HTR-8/SVneo (cell line): ENCODE measurements at regions not wholly inside any gene's neighbourhood (a gene's known extent, or its start where the extent isn't known, plus 50 kb on each side); places are given as distances from the start of the nearest gene placed in this dataset.
A peak's percentile ranks its signal among the peaks of the same experiment; 100 is the strongest.

Experiments used
- DNase-seq: peaks from one replicate; pipeline ENCODE4 v3.0.0; 2011; ENCODE audit warnings: low spot score, mixed read lengths; ENCODE audit not compliant: insufficient read length
- FAIRE-seq: peaks from 2 replicates; lab custom pipeline; 2011; peaks lifted over from hg19 to GRCh38; lab: Jason Lieb, UNC

DNA sequence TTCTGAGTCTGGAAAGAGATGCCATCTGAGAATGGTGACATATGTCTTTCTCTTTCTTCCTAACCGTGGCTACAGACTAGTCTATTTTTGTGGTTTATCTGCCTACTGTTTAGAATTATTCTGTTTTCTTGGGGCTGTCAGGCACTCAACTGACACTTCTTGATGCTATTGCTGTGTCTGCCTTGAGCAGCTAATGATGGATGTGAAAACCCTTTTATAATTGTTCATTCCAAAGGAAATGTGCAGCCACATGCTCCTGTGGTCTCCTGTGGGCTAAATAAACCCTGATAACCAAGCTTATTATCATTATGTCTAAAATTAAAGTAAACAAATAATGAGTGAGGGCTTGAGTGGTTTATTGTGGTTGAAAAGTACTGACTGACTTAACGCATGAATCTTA lies 52.7 kb upstream of the CXADR start:
- FAIRE-seq (no peak), DNase-seq (no peak)

GRCh38 chr21:17461014-17461413 lies 51.8 kb upstream of the CXADR start:
- peak; percentile 26 for DNase-seq

DNA sequence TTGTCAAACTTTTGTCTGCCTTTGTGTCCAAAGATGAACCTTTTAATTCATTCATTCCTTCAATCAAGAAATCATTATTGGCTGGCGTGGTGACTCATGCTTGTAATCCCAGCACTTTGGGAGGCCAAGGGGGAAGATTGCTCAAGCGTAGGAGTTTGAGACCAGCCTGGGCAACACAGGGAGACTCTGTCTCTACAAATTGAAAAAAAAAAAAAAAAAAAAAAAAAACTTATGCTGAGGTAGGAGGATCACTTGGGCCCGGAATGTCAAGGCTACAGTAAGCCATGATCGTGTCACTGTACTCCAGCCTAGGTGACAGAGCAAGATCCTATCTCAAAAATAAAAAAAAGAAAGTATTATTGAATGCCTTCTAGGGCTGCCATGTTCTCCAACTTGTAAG lies 51.3 kb upstream of the CXADR start:
- no peak for DNase-seq
- FAIRE-seq: no peak

More at GRCh38 chr21:17461014-17461413, 51.8 kb upstream of the CXADR start:
- no peak for FAIRE-seq

GRCh38 chr21:17462276-17462981 lies 50.4 kb upstream of the CXADR start:
- DNase-seq: no peak

More at GRCh38 chr21:17462276-17462981, 50.4 kb upstream of the CXADR start:
- no peak for FAIRE-seq
